Loucy (cell line): ENCODE measurements at regions not wholly inside any gene's neighbourhood (a gene's known extent, or its start where the extent isn't known, plus 50 kb on each side); places are given as distances from the start of the nearest gene placed in this dataset.

Source experiments
- H2AFZ ChIP-seq: fragments of 200-600 bp; sonication (generic); 2 replicates; pipeline ENCODE4 v1.6.0; 2016; ENCODE audit warnings: antibody characterized with exemption, mild to moderate bottlenecking, low read length, moderate library complexity
- H3F3A ChIP-seq: fragments of 200-600 bp; 2 replicates; pipeline ENCODE4 v1.6.0; 2016; ENCODE audit warnings: antibody characterized with exemption, low read depth, mild to moderate bottlenecking
- H3K27me3 ChIP-seq: fragments of 200-600 bp; sonication (generic); 2 replicates; pipeline ENCODE4 v1.6.1; 2014; ENCODE audit warnings: low read length, mild to moderate bottlenecking; ENCODE audit not compliant: insufficient read depth, poor library complexity, severe bottlenecking
- H3K36me3 ChIP-seq: fragments of 200-600 bp; sonication (generic); 2 replicates; pipeline ENCODE4 v1.6.1; 2016; ENCODE audit warnings: low read length; ENCODE audit not compliant: insufficient read depth
- H3K4me1 ChIP-seq: fragments of 200-600 bp; sonication (generic); 2 replicates; pipeline ENCODE4 v1.5.1; 2014; ENCODE audit warnings: low read length, mild to moderate bottlenecking; ENCODE audit not compliant: insufficient read depth, poor library complexity, severe bottlenecking
- H3K4me2 ChIP-seq: fragments of 200-600 bp; sonication (generic); 2 replicates; pipeline ENCODE4 v1.6.0; 2014; ENCODE audit warnings: antibody characterized with exemption, low read length, low read depth, mild to moderate bottlenecking; ENCODE audit not compliant: poor library complexity, severe bottlenecking
- H3K4me3 ChIP-seq: fragments of 200-600 bp; sonication (generic); 2 replicates; pipeline ENCODE4 v1.5.1; 2014; ENCODE audit warnings: low read length, mild to moderate bottlenecking, mixed read lengths; ENCODE audit not compliant: poor library complexity, severe bottlenecking
- H3K79me2 ChIP-seq: fragments of 200-600 bp; sonication (generic); 2 replicates; pipeline ENCODE4 v1.6.1; 2014; ENCODE audit warnings: low read length; ENCODE audit not compliant: insufficient read depth
- H3K9ac ChIP-seq: fragments of 200-600 bp; sonication (generic); 2 replicates; pipeline ENCODE4 v1.6.0; 2014; ENCODE audit warnings: mild to moderate bottlenecking, low read depth, low read length, moderate library complexity; ENCODE audit not compliant: poor library complexity, severe bottlenecking
- H3K9me2 ChIP-seq: fragments of 200-600 bp; sonication (generic); replicated peaks from 2 replicates; pipeline ENCODE4 v1.6.1; 2016; ENCODE audit warnings: low read depth, low read length, mixed read lengths
- H3K9me3 ChIP-seq: fragments of 200-600 bp; sonication (generic); 2 replicates; pipeline ENCODE4 v1.6.1; 2014; ENCODE audit warnings: mild to moderate bottlenecking, antibody characterized with exemption, low read length, low read depth; ENCODE audit not compliant: insufficient read depth
- H4K20me1 ChIP-seq: fragments of 200-600 bp; sonication (generic); 2 replicates; pipeline ENCODE4 v1.6.0; 2014; ENCODE audit warnings: antibody characterized with exemption, low read length, mild to moderate bottlenecking; ENCODE audit not compliant: insufficient read depth, poor library complexity, severe bottlenecking
- CTCF ChIP-seq: fragments of 200-600 bp; sonication (generic); conservative IDR thresholded peaks from 2 replicates; pipeline ENCODE4 v1.5.1; 2014; ENCODE audit warnings: mild to moderate bottlenecking, antibody characterized with exemption, low read length
- EZH2phosphoT487 ChIP-seq: fragments of 200-600 bp; IDR thresholded peaks from 2 replicates; pipeline ENCODE4 v1.6.1; 2018; ENCODE audit warnings: antibody characterized with exemption, mild to moderate bottlenecking, moderate library complexity, borderline replicate concordance

- Histone ChIP-seq H3K9me2 (no peaks in the 10 kb centered on the region), H3F3A (no peaks in the 10 kb centered on the region)
These were observed 718.9 kb downstream of the EPHA7 start for GRCh38 chr6:92700411-92700810.

DNA sequence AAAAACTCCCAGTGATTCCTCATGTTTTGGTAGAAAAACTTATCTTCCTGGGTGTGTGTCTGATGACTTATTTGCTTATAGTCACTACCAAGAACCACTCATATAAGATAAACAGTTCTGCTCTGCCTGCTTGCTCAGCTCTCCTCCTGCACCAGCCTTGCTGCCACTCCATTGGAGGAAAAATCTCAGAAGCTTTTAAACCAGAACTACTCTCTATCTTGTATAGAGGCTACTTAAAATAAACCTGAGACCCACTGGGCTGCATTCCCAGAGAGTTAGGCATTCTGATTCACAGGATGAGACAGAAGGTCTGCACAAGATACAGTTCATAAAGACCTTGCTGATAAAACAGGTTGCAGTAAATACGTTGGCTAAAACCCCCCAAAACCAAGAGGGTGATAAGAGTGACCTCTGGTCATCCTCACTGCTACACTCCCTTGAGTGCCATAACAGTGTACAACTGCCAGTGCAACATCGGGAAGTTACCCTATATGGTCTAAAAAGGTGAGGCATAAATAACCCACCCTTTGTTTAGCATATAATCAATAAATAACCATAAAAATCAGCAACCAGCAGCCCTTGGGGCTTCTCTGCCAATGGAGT, 728.3 kb downstream of the EPHA7 start:
- H3K4me3 ChIP-seq: no peak overlapping the region
- no peaks in the 10 kb centered on the region for H3K4me1 ChIP-seq
- no peaks in the 10 kb centered on the region for H3F3A ChIP-seq
- H3K36me3 ChIP-seq: no peaks in the 10 kb centered on the region
- H3K4me2 ChIP-seq: no peak overlapping the region
- H3K9me3 ChIP-seq: no peaks in the 10 kb centered on the region
- no peaks in the 10 kb centered on the region for H3K9me2 ChIP-seq
- H3K9ac ChIP-seq: no peak overlapping the region
- no peak overlapping the region for H2AFZ ChIP-seq
- no peaks in the 10 kb centered on the region for H4K20me1 ChIP-seq
- no peaks in the 10 kb centered on the region for H3K79me2 ChIP-seq
- TF ChIP-seq EZH2phosphoT487 (no peak), CTCF (no peak)
- H3K27me3 ChIP-seq: no peaks in the 10 kb centered on the region

More at GRCh38 chr6:92700411-92700810, 718.9 kb downstream of the EPHA7 start:
- Histone ChIP-seq H3K79me2 (no peaks in the 10 kb centered on the region), H2AFZ (no peak overlapping the region), H3K4me3 (no peak overlapping the region), H3K4me2 (no peak overlapping the region), H3K4me1 (no peaks in the 10 kb centered on the region), H3K36me3 (no peaks in the 10 kb centered on the region), H3K9me3 (no peaks in the 10 kb centered on the region), H3K27me3 (no peaks in the 10 kb centered on the region), H4K20me1 (no peaks in the 10 kb centered on the region), H3K9ac (no peak overlapping the region)
- TF ChIP-seq CTCF (no peak), EZH2phosphoT487 (no peak)

DNA sequence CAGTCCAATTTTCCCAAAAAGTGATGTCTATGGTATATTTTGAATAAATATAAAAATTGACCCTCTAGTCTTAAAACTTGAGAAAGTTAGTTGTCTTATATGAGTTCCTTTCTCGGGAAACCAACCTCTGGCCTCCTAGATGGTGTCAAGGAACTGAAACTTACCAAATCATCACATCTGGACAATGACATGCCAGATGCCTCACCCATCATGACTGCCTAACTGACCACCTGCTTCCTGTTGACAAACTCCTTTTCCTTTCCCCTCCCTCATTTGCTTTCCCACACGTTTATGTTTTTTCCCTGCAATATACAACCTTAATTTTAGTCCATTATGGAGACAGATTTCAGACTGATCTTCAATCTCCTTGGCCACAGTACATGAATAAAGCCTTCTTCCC, 731.0 kb downstream of the EPHA7 start:
- Histone ChIP-seq H3K4me3 (no peak overlapping the region), H3K9me3 (no peaks in the 10 kb centered on the region), H3K9ac (no peak overlapping the region), H3K4me2 (no peak overlapping the region), H3K79me2 (no peaks in the 10 kb centered on the region), H2AFZ (no peak overlapping the region), H3K36me3 (no peaks in the 10 kb centered on the region), H3F3A (no peaks in the 10 kb centered on the region), H3K4me1 (no peaks in the 10 kb centered on the region), H3K27me3 (no peaks in the 10 kb centered on the region), H3K9me2 (no peaks in the 10 kb centered on the region), H4K20me1 (no peaks in the 10 kb centered on the region)
- TF ChIP-seq EZH2phosphoT487 (no peak), CTCF (no peak)
